ENCODE measurements at regions not wholly inside any gene's neighbourhood (a gene's known extent, or its start where the extent isn't known, plus 50 kb on each side); places are given as distances from the start of the nearest gene placed in this dataset.

DNA sequence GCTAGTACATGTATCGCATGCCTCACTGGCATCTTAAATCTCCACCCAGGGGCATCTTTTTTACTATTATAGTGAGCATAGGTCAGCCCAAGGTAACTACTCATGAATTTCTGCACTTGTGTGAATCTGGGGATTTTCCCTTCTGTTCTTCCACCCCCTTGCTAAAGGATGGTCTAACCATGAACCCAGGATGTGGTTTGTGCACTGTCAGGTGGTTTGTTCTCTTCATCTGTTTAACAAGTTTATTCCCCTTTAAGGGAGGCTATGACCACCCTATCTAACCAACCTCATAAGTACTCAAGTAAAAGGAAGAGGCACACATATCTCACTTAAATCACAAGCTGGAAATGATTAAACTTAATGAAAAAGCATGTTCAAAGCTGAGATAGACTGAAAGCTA is 243.0 kb downstream of the RPRM start:
- Histone ChIP-seq H3K9ac (no peak overlapping the region), H3K9me3 (replicated peaks in 1 of 11) (peaks cover 0 to 6% (median 0%) of the 10 kb centered on the region in 11 experiments; a peak in 2 of 22 replicates), H3K27ac (no peak overlapping the region), H3K36me3 (no peaks in the 10 kb centered on the region), H3K4me3 (no peak overlapping the region), H4K20me1 (no peaks in the 10 kb centered on the region), H3K4me2 (no peak overlapping the region), H3K4me1 (no peaks in the 10 kb centered on the region), H3K27me3 (no peaks in the 10 kb centered on the region)
- TF ChIP-seq Cebpa-rat (IDR thresholded peaks at IDR 0.05): no peak

- no peaks in the 10 kb centered on the region for H3K27me3 ChIP-seq
- peaks cover 0 to 6% (median 0%) of the 10 kb centered on the region in 11 experiments; a peak in 2 of 22 replicates for H3K9me3 ChIP-seq (replicated peaks in 1 of 11)
- no peaks in the 10 kb centered on the region for H4K20me1 ChIP-seq
- no peak overlapping the region for H3K4me2 ChIP-seq
- no peak overlapping the region for H3K27ac ChIP-seq
- no peaks in the 10 kb centered on the region for H3K4me1 ChIP-seq
- no peak for TF ChIP-seq Cebpa-rat (IDR thresholded peaks at IDR 0.05)
- no peaks in the 10 kb centered on the region for H3K36me3 ChIP-seq
- no peak overlapping the region for H3K4me3 ChIP-seq
- H3K9ac ChIP-seq: no peak overlapping the region
These were observed 246.1 kb downstream of the RPRM start for GRCh38 chr2:153232464-153232863.

GRCh38 chr2:153230977-153231376 is 247.6 kb downstream of the RPRM start:
- TF ChIP-seq Cebpa-rat (IDR thresholded peaks at IDR 0.05): no peak
- Histone ChIP-seq H3K9ac (no peak overlapping the region), H3K4me3 (no peak overlapping the region), H3K9me3 (replicated peaks in 1 of 11) (0 out of 22 replicates have a peak, but pooled peaks cover 0 to 2% (median 0%) of the 10 kb centered on the region in 11 experiments), H3K27ac (no peak overlapping the region), H3K4me2 (no peak overlapping the region), H3K4me1 (no peaks in the 10 kb centered on the region), H3K36me3 (no peaks in the 10 kb centered on the region), H3K27me3 (no peaks in the 10 kb centered on the region), H4K20me1 (no peaks in the 10 kb centered on the region)

- Histone ChIP-seq H4K20me1 (no peaks in the 10 kb centered on the region), H3K27ac (no peak overlapping the region), H3K27me3 (no peaks in the 10 kb centered on the region), H3K4me3 (no peak overlapping the region), H3K4me1 (no peaks in the 10 kb centered on the region), H3K9ac (no peak overlapping the region), H3K4me2 (no peak overlapping the region), H3K9me3 (replicated peaks in 1 of 11) (0 out of 22 replicates have a peak, but pooled peaks cover 0 to 5% (median 0%) of the 10 kb centered on the region in 11 experiments), H3K36me3 (no peaks in the 10 kb centered on the region)
- TF ChIP-seq Cebpa-rat (IDR thresholded peaks at IDR 0.05): no peak
These were observed 249.7 kb downstream of the RPRM start for GRCh38 chr2:153228904-153229303.

GRCh38 chr2:153227981-153228380 is 250.6 kb downstream of the RPRM start:
- no peak overlapping the region for H3K4me3 ChIP-seq
- no peaks in the 10 kb centered on the region for H3K27me3 ChIP-seq
- TF ChIP-seq Cebpa-rat (IDR thresholded peaks at IDR 0.05): no peak

DNA sequence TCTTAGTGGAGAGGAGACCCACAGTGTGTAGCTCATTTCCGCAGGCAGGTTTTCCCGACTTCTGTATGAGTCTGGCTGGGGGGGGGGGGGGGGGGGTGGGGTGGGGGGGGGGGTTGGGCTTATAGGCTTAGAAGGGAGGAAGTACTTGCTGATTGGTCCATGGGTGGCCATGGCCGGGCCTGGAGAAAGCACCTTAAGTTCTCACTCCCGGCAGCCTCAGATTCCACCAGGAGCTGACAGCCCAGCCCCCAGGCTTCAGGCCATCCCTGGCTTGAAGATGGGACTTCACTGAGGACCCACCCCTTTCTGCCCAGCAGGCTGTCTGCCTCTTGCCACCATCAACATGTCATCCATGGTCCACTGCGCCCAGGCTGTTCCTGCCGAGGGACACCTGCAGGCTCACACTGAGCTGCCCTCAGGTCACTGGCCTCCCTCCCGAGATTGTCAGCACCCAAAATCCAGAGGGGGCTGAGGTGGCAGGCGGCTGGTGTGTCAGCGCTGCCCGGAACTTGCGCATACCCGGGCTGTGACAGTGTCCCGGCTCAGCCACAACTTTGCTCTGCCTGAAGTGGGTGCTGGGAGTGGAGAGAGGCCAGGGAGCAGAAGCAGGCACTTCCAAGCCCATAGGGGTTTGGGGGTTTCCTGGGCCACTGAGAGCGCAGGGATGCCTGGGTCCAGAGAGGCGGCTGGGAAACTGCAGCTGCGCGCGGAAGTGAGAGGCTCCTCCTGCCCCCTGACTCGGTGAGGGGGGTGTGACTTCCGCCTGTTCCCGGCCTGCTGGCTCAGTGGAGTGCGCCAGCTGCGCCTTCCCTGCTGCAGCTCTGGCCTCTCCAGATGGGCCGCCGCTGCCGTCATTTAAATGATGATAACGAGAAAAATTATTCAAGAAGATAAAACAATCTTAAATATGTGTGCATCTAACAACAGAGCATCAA is 256.1 kb downstream of the RPRM start:
- no peak for TF ChIP-seq Cebpa-rat (IDR thresholded peaks at IDR 0.05)
- Histone ChIP-seq H3K27me3 (no peaks in the 10 kb centered on the region), H4K20me1 (no peaks in the 10 kb centered on the region), H3K9ac (no peak overlapping the region), H3K27ac (no peak overlapping the region), H3K4me3 (no peak overlapping the region), H3K36me3 (no peaks in the 10 kb centered on the region), H3K4me2 (no peak overlapping the region), H3K4me1 (no peaks in the 10 kb centered on the region), H3K9me3 (replicated peaks in 1 of 11) (peaks cover 0 to 12% (median 5%) of the 10 kb centered on the region in 11 experiments; a peak in 5 of 22 replicates)

More at GRCh38 chr2:153227981-153228380, 250.6 kb downstream of the RPRM start:
- Histone ChIP-seq H3K9ac (no peak overlapping the region), H3K9me3 (replicated peaks in 1 of 11) (peaks cover 0 to 5% (median 0%) of the 10 kb centered on the region in 11 experiments; a peak in 1 of 22 replicates), H3K4me2 (no peak overlapping the region), H3K4me1 (no peaks in the 10 kb centered on the region), H3K27ac (no peak overlapping the region), H4K20me1 (no peaks in the 10 kb centered on the region), H3K36me3 (no peaks in the 10 kb centered on the region)

DNA sequence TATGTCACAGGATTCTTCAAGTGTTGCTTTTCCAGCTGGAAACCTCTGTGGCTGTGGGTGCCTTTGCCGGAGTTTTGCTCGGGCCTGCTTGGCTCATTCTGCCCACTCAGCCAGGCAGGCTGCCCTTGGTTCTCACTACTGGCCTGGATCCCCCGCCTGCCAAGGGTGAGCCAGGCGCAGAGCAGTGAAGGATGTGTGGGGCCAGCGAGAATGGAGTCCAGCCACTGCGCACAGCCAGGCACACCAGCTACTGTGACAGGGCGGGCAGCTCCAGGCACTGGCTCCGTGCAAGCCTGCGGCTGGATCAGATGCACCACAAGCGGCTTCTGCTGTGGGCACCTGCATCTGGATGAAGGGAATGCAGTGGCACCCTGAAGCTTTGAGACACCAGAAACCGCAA is 257.1 kb downstream of the RPRM start:
- no peaks in the 10 kb centered on the region for H4K20me1 ChIP-seq
- TF ChIP-seq Cebpa-rat (IDR thresholded peaks at IDR 0.05): no peak
- H3K4me2 ChIP-seq: no peak overlapping the region
- H3K4me1 ChIP-seq: no peaks in the 10 kb centered on the region
- H3K4me3 ChIP-seq: no peak overlapping the region
- peaks cover 0 to 12% (median 5%) of the 10 kb centered on the region in 11 experiments; a peak in 5 of 22 replicates for H3K9me3 ChIP-seq (replicated peaks in 1 of 11)
- no peak overlapping the region for H3K27ac ChIP-seq
- H3K9ac ChIP-seq: no peak overlapping the region
- H3K36me3 ChIP-seq: no peaks in the 10 kb centered on the region
- no peaks in the 10 kb centered on the region for H3K27me3 ChIP-seq

GRCh38 chr2:153221087-153221486 is 257.5 kb downstream of the RPRM start:
- Histone ChIP-seq H3K9me3 (replicated peaks in 1 of 11) (peaks cover 0 to 12% (median 4%) of the 10 kb centered on the region in 11 experiments; a peak in 5 of 22 replicates), H3K4me3 (no peak overlapping the region), H3K4me2 (no peak overlapping the region), H3K27ac (no peak overlapping the region), H3K36me3 (no peaks in the 10 kb centered on the region), H3K27me3 (no peaks in the 10 kb centered on the region), H4K20me1 (no peaks in the 10 kb centered on the region), H3K4me1 (no peaks in the 10 kb centered on the region), H3K9ac (no peak overlapping the region)
- TF ChIP-seq Cebpa-rat (IDR thresholded peaks at IDR 0.05): no peak

DNA sequence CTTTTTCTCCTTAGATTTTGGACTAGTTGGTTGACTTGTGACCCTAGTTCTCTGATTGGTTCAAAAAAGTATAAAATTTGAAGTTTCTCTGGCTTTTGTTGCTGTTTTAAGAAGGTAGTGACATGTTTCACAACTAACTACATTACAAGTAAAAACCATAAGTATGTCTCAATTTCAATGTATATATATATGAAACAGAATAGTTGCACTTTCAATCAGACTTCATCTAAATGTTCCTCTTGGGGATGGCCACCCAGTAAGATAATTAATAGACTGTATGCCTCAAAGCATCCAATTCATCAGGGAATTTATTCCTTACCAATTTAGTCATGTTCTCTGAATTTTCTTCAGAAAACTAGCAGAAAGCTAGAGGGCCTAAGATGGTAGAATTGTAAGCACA is 259.7 kb downstream of the RPRM start:
- H3K27ac ChIP-seq: no peak overlapping the region
- no peaks in the 10 kb centered on the region for H3K36me3 ChIP-seq
- no peak overlapping the region for H3K9ac ChIP-seq
- no peaks in the 10 kb centered on the region for H4K20me1 ChIP-seq
- no peak for TF ChIP-seq Cebpa-rat (IDR thresholded peaks at IDR 0.05)
- no peaks in the 10 kb centered on the region for H3K4me1 ChIP-seq
- peaks cover 0 to 12% (median 4%) of the 10 kb centered on the region in 11 experiments; a peak in 5 of 22 replicates for H3K9me3 ChIP-seq (replicated peaks in 1 of 11)
- no peak overlapping the region for H3K4me2 ChIP-seq
- H3K27me3 ChIP-seq: no peaks in the 10 kb centered on the region
- no peak overlapping the region for H3K4me3 ChIP-seq

DNA sequence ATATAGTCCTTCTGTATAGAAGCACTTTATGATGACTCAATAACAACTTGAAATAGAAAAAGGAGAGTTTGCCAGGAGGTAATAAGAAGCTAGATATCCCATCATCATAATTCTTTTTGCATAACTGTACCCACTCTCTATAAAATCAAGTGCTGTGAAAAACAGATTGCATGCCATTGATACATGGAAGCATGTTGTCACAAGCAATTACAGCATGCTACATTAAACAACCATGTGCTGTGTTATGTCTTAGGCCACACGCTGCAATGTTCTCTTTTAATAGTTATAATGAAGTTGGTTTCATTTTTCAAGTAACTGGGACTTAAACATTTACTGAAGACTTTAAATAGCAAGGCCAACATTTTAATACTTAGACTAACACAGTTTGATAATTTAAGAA is 264.2 kb downstream of the RPRM start:
- no peak overlapping the region for H3K4me2 ChIP-seq
- H3K36me3 ChIP-seq: no peaks in the 10 kb centered on the region

More for the DNA sequence above, 264.2 kb downstream of the RPRM start:
- Histone ChIP-seq H3K9ac (no peak overlapping the region), H3K9me3 (replicated peaks in 1 of 11) (no peaks in the 10 kb centered on the region), H3K4me3 (no peak overlapping the region), H3K27me3 (no peaks in the 10 kb centered on the region), H4K20me1 (no peaks in the 10 kb centered on the region), H3K27ac (no peak overlapping the region), H3K4me1 (no peaks in the 10 kb centered on the region)
- TF ChIP-seq Cebpa-rat (IDR thresholded peaks at IDR 0.05): no peak

Data from BLaER1 treated with 17β-estradiol and CSF1 and Interleukin-3, amounts not matched to agents 10 nM and 100 nM (cell line).